CD4-positive, alpha-beta T cell (primary cell): ENCODE measurements at regions not wholly inside any gene's neighbourhood (a gene's known extent, or its start where the extent isn't known, plus 50 kb on each side); places are given as distances from the start of the nearest gene placed in this dataset.

Experiments
- ATAC-seq: fragments of 200-7000 bp; cut with Tn5 transposase; one replicate; pipeline ENCODE4 v1.10.0; 2022; ENCODE audit warnings: mild to moderate bottlenecking; ENCODE audit not compliant: poor library complexity
- CTCF ChIA-PET: fragments of 350-600 bp; sonication (Branson Sonifier 250); formaldehyde crosslinking; loops from one replicate; lab custom pipeline; 2021; ENCODE audit warnings: antibody characterized with exemption, inconsistent platforms; lab: Charles Lee
- POLR2A ChIA-PET: fragments of 350-600 bp; sonication (Branson Sonifier 250); formaldehyde crosslinking; loops from one replicate; lab custom pipeline; 2021; ENCODE audit warnings: antibody characterized with exemption, inconsistent platforms; lab: Charles Lee
- DNase-seq, 14 experiments: peaks; one replicate each; pipeline ENCODE4 v3.0.0-alpha.2; 2013 to 2020; ENCODE audit warnings: mixed read lengths in 2 of 14
- H3K27ac ChIP-seq, 2 donors: one replicate each; pipeline versions ENCODE4 v1.5.1 to v1.7.0; 2013; ENCODE audit warnings: low read length in 2 of 2, low read depth in 1 of 2, mild to moderate bottlenecking in 1 of 2
- H3K27me3 ChIP-seq, 2 experiments: 1 replicate in 1 of 2; 2 replicates in 1 of 2; pipeline versions ENCODE4 v1.6.1 to v1.7.0; 2013; ENCODE audit warnings: low read length in 2 of 2, control low read depth in 1 of 2, mild to moderate bottlenecking in 1 of 2, moderate library complexity in 1 of 2; ENCODE audit not compliant: insufficient read depth in 2 of 2, control insufficient read depth in 1 of 2
- H3K36me3 ChIP-seq: one replicate; pipeline ENCODE4 v1.6.1; 2013; ENCODE audit warnings: low read length, control low read depth; ENCODE audit not compliant: insufficient read depth
- H3K4me1 ChIP-seq: one replicate; pipeline ENCODE4 v1.6.1; 2013; ENCODE audit warnings: low read length, control low read depth; ENCODE audit not compliant: insufficient read depth
- H3K4me3 ChIP-seq: one replicate; pipeline ENCODE4 v1.5.1; 2013; ENCODE audit warnings: mild to moderate bottlenecking, low read length, moderate library complexity
- H3K9me3 ChIP-seq, 2 experiments: 1 replicate in 1 of 2; 2 replicates in 1 of 2; pipeline versions ENCODE4 v1.6.1 to v1.7.0; 2013; ENCODE audit warnings: low read length in 2 of 2, mild to moderate bottlenecking in 2 of 2, control low read depth in 1 of 2, moderate library complexity in 1 of 2; ENCODE audit not compliant: control insufficient read depth in 1 of 2, insufficient read depth in 1 of 2
- H3K27ac Mint-ChIP-seq: one replicate; pipeline ENCODE4 v1.8.0; 2020; ENCODE audit warnings: mixed read lengths
- H3K27me3 Mint-ChIP-seq: one replicate; pipeline ENCODE4 v1.8.0; 2021; ENCODE audit warnings: mixed read lengths
- H3K36me3 Mint-ChIP-seq: one replicate; pipeline ENCODE4 v1.8.0; 2021; ENCODE audit warnings: low read depth, mixed read lengths
- H3K4me1 Mint-ChIP-seq: one replicate; pipeline ENCODE4 v1.8.0; 2021; ENCODE audit warnings: low read depth, mixed read lengths
- H3K4me3 Mint-ChIP-seq: one replicate; pipeline ENCODE4 v1.8.0; 2020; ENCODE audit warnings: mild to moderate bottlenecking, mixed read lengths
- H3K9me3 Mint-ChIP-seq: one replicate; pipeline ENCODE4 v1.8.0; 2020; ENCODE audit warnings: mixed read lengths
- CTCF ChIP-seq: fragments of 200-600 bp; IDR thresholded peaks from one replicate; pipeline ENCODE4 v1.8.0; 2022; ENCODE audit warnings: antibody characterized with exemption, mild to moderate bottlenecking
- intact Hi-C, 2 experiments: fragments of 100-400 bp; cut with DNase I in 1 of 2; cut with micrococcal nuclease in 1 of 2; formaldehyde crosslinking; loops; one replicate each; pipeline versions ENCODE4 v1.15.1 to v1.9.0; 2023 to 2025; cut with DNase I, micrococcal nuclease

- H3K4me1 ChIP-seq: peaks cover 3% of the 10 kb centered on the region
- H3K4me3 Mint-ChIP-seq: no peak overlapping the region
- ATAC-seq (no peak), DNase-seq (no peak)
- no peaks in the 10 kb centered on the region for H3K9me3 Mint-ChIP-seq
- H3K36me3 Mint-ChIP-seq: no peaks in the 10 kb centered on the region
- CTCF ChIA-PET: no interaction called here
- no peaks in the 10 kb centered on the region for H3K36me3 ChIP-seq
- no peaks in the 10 kb centered on the region for H3K9me3 ChIP-seq
- no peaks in the 10 kb centered on the region for H3K4me1 Mint-ChIP-seq
- no peak for TF ChIP-seq CTCF
- H3K27ac ChIP-seq: no peak overlapping the region
- H3K27me3 Mint-ChIP-seq: no peaks in the 10 kb centered on the region
- no peak overlapping the region for H3K27ac Mint-ChIP-seq
- no peaks in the 10 kb centered on the region for H3K27me3 ChIP-seq
- H3K4me3 ChIP-seq: no peak overlapping the region
- intact Hi-C loops: no loop called here
- POLR2A ChIA-PET: no interaction called here
Measured at GRCh38 chr1:229192853-229193252, 78.1 kb upstream of the RAB4A start.

- Mint-ChIP-seq H3K27me3 (no peaks in the 10 kb centered on the region), H3K4me3 (no peak overlapping the region), H3K4me1 (peaks cover 7% of the 10 kb centered on the region), H3K9me3 (no peaks in the 10 kb centered on the region), H3K27ac (no peak overlapping the region), H3K36me3 (no peaks in the 10 kb centered on the region)
- POLR2A ChIA-PET: no interaction called here
- H3K9me3 ChIP-seq: no peaks in the 10 kb centered on the region
- peaks cover 3% of the 10 kb centered on the region for H3K4me1 ChIP-seq
- no peak for TF ChIP-seq CTCF
- no peaks in the 10 kb centered on the region for H3K27me3 ChIP-seq
- CTCF ChIA-PET: no interaction called here
- H3K27ac ChIP-seq: no peak overlapping the region
- peak in 1 of 14 experiments; percentile 27 for DNase-seq
- H3K4me3 ChIP-seq: no peak overlapping the region
- H3K36me3 ChIP-seq: no peaks in the 10 kb centered on the region
- intact Hi-C loops: no loop called here
- ATAC-seq: no peak
Measured at GRCh38 chr1:229194096-229194495, 76.8 kb upstream of the RAB4A start.

- Histone ChIP-seq H3K27ac (no peak overlapping the region), H3K4me3 (no peak overlapping the region), H3K27me3 (no peaks in the 10 kb centered on the region), H3K36me3 (no peaks in the 10 kb centered on the region), H3K9me3 (no peaks in the 10 kb centered on the region), H3K4me1 (peaks cover 14% of the 10 kb centered on the region)
- no peak overlapping the region for H3K27ac Mint-ChIP-seq
- no peaks in the 10 kb centered on the region for H3K27me3 Mint-ChIP-seq
- ATAC-seq (no peak), DNase-seq (no peak)
- intact Hi-C loops: no loop called here
- H3K36me3 Mint-ChIP-seq: no peaks in the 10 kb centered on the region
- no peak overlapping the region for H3K4me3 Mint-ChIP-seq
- H3K4me1 Mint-ChIP-seq: peaks cover 19% of the 10 kb centered on the region
- ChIA-PET CTCF (no interaction called here), POLR2A (no interaction called here)
- no peak for TF ChIP-seq CTCF
- no peaks in the 10 kb centered on the region for H3K9me3 Mint-ChIP-seq
Measured at GRCh38 chr1:229195246-229195645, 75.7 kb upstream of the RAB4A start.
